ENCODE measurements at regions not wholly inside any gene's neighbourhood (a gene's known extent, or its start where the extent isn't known, plus 50 kb on each side); places are given as distances from the start of the nearest gene placed in this dataset.

DNA sequence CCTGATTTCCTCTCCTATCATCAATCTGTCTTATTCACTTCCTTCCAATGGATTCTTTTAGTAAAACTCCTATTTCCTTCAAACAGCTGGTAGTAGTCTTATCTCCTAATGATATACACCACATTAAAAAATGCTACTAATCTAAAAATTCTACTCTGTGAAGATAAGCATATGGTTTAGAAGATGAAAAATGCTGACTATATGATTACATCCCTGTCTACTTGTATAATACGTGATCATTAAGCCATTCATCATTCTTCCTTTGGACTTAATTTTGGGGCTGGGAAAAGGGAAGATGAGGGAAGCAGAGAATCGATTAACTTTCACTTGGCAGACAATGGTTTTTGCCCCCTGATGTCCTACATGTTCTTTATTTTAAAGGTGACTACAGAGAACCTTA, 453.1 kb downstream of the NSUN3 start:
- DNase-seq: no peak

- no peak for DNase-seq
Measured at GRCh38 chr3:94520364-94520763, 457.5 kb downstream of the NSUN3 start.

DNA sequence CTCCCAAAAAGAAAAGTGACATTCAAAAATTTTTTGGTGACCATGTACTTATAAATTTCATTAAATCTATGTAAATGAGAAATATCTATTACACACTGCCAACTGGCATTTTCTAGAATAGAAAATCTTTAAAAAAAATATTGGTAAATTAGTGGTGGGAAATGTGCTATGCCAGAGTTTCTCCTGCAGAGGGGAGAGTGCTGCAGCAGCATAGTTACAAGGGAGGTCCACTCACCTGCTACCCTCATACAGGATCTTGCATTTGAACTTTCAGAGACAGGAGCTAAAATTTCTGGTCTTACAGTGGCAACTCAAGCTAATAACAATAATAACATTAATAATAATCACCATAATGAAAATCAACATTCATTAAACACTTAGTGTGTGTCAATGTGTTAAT, 459.6 kb downstream of the NSUN3 start:
- DNase-seq: no peak

GRCh38 chr3:94524102-94524919, 461.4 kb downstream of the NSUN3 start:
- DNase-seq: no peak

DNA sequence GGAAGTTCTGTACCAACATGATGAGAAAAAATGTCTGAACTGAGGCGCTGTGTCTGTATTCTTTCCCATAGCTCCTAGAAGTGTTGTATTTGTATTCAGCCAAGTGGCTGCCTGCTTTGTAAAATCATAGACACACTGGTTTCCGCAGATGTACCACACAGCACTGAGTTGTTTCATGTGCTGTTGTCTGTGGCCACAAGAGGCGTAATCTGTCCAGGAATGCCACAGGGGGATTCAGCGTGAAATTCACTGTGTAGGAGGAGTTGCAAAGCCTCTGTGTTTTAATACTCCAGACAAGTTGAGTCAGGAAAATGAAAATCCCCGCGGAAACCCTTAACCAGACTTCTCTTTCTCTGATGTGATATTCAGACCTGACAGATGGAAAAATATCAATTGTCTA, 462.2 kb downstream of the NSUN3 start:
- no peak for DNase-seq

DNA sequence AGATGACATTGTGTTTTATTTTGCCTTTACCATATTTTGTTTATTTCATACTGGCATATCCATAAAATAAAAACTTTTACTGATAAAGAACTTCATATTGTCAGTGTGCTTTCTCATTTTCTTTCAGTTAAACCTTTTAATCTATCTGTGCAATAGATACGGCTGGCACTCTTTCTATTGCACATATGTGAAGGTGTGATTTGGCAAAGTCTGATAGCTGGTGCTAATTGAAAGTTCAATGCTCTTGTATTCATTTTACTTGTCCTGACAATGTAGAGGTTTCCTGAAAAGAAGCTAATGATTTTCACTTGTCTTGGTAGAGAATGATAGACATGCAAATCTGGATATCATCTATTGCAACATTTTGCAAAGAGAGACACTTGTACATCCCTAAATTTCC, 467.0 kb downstream of the NSUN3 start:
- DNase-seq: no peak

GRCh38 chr3:94532951-94533350, 470.1 kb downstream of the NSUN3 start:
- DNase-seq: no peak

DNA sequence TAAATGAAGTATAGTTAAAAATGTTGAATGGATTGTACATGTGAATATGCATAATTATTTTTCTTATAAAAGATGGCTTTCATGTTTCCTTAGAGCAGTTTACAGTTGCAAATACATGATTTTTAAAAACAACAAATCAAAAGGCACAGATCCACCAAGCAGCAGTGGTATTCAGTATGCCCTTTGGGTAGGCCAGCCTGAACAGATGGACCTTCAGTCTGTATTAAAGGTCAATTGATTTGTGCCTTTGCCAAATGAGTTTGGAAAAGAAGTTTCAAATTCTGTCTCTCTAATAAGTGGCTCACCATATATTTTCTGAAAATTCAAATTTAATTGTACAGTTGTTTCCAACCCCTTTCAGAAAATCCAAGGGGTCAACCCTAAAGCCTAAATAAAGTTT, 477.1 kb downstream of the NSUN3 start:
- DNase-seq: no peak

DNA sequence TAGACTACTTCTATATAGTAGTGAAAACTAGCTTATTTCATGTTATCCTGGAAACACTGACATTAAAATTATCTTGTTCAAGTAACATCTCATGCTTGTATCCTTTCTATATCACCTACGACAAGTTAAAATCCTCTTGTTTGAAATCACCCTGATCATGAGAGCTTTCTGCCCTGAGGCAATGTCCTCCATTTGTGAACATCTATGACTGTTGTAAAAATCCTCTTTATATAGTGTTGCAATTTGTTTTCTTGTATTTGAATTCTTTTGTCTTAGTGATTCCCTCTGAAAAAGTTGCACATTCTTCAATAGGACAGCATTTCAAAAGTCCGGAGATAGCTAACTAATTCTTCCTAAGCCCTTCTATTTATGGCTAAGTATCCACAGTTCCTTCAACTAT, 480.3 kb downstream of the NSUN3 start:
- no peak for DNase-seq

DNA sequence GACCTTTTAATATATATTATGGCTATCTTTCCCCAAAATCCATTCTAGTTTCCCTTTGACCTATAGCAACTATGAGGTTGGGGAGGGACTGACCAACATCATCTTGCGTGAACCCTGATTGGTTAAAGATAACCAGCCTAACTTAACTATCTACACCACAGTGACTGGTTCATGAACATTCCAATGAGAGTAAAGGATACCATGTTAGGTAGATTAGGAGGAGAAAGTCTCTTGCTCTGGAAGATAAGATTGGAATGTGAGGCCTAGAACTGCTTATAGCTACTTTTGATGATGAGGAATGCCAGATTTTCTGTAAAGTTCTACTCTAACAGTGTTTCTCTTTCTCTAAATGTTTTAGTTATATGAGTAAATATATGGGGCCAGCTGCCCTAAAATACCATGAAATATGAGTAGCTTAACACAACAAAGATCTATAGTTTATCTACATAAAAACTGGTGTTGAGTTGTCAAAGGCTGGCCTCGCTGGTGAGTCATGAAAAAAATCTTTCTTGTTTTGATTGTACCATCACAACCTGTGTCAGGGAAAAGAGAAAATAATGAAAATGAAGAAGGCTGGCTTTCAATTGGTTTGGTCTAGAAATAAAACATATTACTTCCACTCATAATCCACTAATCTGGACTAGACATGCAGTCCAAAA, 481.4 kb downstream of the NSUN3 start:
- no peak for DNase-seq

DNA sequence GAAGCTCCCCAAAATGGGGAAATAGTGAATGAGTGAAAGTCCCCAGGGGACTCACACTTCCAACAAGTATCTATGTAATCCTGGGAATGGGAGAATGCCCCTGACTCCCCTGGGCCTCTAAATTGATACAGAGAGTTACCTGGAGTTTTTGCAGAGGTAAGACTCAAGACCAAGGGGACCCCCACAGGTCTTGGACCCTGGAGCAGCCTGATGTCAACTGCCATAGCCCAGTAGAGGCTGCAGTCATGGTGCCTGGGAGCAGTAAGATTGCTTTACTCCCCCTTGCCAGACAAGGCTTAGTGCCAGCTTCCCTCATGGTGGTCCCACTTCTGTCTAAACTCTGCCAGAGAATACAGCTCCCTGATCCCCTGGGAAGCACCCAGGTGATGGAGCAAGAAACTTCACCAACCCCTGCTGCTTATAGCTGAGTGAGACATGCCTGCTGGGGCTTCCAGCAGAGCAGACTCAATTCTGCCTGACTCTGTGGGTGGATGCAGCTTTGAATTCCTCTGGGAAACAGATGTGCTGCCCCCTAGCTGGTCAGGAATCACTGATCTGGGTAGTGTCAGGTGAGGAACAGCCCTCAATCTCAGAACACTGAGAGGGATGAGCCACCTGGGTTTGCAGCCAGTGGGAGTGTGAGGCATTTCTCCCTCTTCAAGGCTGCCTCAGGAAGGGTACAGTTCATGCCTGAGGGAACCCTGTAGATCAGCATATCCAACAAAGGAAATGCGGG, 485.9 kb downstream of the NSUN3 start:
- DNase-seq: no peak

GRCh38 chr3:94561094-94561493, 498.2 kb downstream of the NSUN3 start:
- no peak for DNase-seq

DNA sequence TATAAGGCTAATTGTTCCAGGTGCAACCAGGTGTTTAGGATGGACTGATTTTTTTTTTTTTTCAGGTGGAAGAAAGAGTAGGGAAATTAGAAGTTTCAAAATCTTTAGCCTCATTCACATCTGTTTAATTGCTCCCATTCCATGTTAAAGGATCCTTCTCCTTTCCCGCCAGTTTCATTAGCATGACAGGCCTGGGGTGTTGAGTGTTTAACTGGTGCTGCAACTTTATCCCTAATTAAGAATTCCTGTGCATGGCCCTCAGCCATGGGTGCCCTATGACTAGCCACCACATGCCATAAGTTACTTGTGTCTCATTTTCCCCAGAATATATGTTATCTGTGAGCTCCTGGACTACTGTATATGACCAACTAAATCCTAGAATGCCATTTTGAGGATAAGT, 501.4 kb downstream of the NSUN3 start:
- no peak for DNase-seq

DNA sequence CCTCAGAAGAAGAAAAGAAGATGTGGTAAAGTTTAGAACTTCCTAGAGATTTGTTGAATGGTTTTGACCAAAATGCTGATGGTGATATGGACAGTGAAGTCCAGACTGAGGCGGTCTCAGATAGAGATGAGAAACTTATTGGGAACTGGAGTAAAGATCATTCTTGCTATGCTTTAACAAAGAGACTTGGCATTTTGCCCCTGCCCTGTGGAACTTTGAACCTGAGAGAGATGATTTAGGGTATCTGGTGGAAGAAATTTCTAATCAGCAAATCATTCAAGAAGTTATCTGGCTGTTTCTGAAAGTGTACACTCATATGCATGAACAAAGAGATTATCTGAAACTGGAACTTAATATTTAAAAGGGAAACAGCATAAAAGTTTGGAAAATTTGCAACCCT, 505.2 kb downstream of the NSUN3 start:
- DNase-seq: no peak

DNA sequence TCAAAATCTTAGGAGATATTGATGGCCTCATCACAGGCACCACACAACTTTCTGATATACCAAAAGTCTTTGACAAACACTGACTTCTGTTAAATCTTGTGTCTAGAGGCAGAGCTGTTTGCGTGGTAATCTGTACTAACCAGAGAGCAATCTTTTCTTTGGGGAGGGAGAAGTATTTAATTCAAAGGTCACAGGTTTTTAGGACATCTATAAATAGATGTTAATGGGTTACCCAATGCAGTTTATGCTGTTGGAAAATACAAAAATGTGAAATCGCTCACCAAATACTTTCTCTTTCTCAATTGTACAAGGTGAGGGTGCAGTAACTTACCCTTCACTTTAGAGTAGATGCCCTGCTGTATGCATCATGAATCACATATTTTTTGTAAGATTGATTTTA, 510.5 kb downstream of the NSUN3 start:
- no peak for DNase-seq

DNA sequence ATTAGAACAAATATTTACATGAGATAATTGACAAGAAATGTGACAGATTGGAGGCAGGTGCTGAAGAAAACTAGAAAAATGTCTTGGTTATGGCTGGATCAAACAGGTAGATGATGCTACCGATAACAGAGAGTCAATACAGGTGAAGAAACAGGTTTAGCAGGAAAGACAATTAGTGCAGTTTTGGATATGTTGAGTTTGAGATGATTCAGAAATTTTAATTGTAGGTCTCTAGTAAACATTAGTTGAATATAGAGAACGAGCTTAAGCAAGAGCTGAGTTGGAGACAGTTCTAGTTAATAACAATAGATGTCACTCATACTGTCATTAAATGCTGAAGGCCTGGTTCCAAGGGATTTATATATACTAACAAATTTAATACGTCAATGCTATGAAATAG, 524.4 kb downstream of the NSUN3 start:
- DNase-seq: no peak

- DNase-seq: no peak
Measured at GRCh38 chr3:94593526-94594150, 530.8 kb downstream of the NSUN3 start.

GRCh38 chr3:94596141-94596540, 533.3 kb downstream of the NSUN3 start:
- DNase-seq: no peak

DNA sequence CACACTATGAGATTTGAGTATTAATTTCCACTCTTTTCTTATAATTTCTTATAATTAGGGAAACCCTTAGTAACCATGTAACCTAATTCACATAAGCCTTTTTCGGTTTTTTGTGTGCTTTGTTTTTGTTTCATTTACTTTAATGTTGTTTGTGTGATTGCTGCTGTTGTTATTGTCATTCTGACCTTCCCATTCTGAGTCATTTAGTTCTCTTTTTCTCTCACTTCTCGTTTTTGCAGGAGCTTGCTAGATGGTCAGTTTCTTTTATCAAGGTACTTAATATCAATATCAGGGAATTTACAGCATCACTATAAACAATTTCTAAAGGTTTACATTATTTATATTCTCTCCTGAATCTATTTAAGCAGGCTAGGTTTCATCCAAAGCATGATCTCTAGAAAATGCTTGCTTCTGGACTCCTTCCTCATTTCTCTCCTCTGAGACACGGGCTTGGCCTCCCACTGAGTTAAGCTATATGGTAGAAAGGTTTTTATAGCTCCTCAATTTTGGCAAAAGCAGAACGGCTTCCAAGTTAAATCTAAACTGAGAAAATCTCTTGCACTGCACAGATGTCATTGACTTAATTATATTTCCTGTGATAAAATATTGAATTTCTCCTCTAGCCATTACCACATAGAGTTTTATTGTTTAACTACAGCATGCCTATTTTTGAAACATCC, 534.2 kb downstream of the NSUN3 start:
- no peak for DNase-seq

GRCh38 chr3:94607778-94608177, 544.9 kb downstream of the NSUN3 start:
- DNase-seq: no peak

DNA sequence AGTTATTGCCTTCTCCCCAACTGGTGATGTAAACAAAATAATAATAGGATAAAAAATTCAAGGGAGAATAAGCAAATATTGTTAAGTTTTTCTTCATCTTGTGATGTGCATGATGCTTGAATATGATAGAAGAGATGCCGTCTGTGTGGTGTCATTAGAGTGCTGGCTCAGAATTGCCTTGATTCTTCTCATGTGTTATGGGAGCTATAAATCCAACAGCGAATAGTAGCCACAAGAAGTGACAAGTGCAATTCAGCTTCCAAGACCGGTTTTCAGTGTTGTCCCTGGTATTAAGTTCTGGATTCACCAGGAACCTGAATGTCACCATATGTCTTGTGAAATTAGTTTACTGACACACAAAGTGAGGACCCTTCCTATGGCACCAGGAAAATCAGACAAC, 547.0 kb downstream of the NSUN3 start:
- no peak for DNase-seq

DNA sequence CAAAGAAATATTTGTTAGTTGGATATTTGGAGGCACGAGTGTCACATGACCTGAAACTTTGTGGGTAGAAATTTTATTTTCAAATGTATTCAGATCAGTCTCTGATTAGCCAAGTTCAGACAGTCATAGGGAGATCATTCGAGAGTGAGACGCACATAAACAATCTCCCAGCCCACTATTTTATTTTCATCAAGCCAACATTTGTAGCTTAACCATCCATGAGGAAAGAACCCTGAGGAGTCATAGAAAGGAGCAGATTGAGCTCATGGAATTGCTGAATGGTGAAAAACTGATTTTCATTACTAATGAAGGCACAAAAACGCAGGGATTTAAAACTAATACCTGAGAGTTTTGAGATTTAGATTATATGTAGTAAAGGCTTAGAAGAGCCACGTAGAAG, 548.7 kb downstream of the NSUN3 start:
- no peak for DNase-seq

GRCh38 chr3:94612631-94613030, 549.8 kb downstream of the NSUN3 start:
- DNase-seq: no peak

Measured in stimulated activated CD4-positive, alpha-beta T cell treated with anti-CD3 and anti-CD28 coated beads, Interleukin-15, amount 100 ng/mL, for 24 hours (primary cell).